HS-27A (cell line): ENCODE measurements at regions not wholly inside any gene's neighbourhood (a gene's known extent, or its start where the extent isn't known, plus 50 kb on each side); places are given as distances from the start of the nearest gene placed in this dataset.

Experiments used
- DNase-seq: peaks from one replicate; pipeline ENCODE4 v3.0.0-alpha.2; 2012; ENCODE audit warnings: low read depth, missing footprints

DNA sequence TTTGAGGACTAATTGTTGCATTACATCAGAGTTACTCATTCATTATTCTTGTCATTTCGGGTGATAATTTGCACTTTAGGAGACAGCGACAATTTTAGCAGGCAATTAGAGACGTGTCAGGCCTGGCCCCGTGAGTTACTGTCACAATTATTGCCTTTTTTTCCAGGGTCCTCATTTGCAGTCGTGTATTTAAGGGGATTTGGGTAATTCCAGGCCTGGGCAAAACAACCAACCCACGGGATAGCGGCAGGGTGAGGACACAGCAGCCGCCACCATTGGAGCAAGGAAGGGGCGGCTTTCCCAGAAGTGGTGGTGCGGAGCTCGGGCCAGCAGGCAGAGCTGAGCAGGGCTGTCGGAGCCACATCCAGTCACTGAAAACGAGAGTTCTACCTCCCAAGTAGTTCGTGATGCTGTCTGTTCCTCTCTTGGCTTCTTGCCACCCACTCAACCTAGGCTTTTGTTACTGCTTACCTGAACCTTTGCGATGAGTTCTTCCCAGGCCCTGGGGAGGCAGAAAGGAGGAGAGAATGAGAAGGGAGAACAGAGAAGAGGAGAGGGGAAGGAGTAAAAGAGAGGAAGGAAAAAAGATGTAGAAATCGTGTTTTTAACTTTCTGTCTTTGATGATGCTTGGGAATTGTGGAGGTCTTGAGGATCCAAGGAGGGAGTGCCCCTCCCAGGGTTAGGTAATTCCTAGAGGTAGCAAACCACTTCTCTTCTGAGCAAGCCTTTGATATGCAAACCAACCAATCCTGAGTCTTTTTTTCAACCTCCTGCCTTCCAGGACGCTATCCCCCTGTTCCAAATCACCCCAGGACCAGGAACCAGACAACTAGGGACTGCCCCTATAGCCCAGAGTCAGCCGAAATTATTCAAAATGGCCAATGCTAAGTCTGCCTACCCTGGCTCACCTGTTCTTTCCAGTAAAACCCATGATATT lies 236.1 kb downstream of the MIAT start:
- DNase-seq = no peak

DNA sequence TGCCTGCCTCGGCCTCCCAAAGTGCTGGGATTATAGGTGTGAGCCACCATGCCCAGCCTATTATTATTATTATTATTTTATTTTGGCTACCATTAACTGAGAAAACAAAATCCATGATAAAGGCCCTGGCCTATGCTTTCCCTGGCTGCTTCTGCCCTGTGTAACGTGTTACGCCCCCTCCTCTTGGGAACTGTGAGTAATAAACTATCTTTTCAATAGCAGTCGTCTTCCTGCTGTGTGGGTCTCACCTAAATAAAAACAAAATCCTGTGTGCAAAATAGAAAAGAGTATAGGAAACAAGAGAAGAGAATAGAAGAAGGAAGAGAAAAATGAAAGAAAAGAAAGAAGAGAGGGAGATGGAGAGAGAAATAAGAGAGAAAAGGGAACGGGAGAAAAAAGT lies 237.0 kb downstream of the MIAT start:
- DNase-seq = no peak

GRCh38 chr22:26894766-26895485 lies 237.5 kb downstream of the MIAT start:
- DNase-seq = peak; percentile 73

- DNase-seq = no peak
These were observed 240.0 kb downstream of the MIAT start for GRCh38 chr22:26897384-26897783.

GRCh38 chr22:26898946-26899605 lies 241.7 kb downstream of the MIAT start:
- no peak for DNase-seq

- no peak for DNase-seq
These were observed 243.4 kb downstream of the MIAT start for GRCh38 chr22:26900787-26901186.

GRCh38 chr22:26901198-26901816 lies 243.9 kb downstream of the MIAT start:
- DNase-seq = no peak

DNA sequence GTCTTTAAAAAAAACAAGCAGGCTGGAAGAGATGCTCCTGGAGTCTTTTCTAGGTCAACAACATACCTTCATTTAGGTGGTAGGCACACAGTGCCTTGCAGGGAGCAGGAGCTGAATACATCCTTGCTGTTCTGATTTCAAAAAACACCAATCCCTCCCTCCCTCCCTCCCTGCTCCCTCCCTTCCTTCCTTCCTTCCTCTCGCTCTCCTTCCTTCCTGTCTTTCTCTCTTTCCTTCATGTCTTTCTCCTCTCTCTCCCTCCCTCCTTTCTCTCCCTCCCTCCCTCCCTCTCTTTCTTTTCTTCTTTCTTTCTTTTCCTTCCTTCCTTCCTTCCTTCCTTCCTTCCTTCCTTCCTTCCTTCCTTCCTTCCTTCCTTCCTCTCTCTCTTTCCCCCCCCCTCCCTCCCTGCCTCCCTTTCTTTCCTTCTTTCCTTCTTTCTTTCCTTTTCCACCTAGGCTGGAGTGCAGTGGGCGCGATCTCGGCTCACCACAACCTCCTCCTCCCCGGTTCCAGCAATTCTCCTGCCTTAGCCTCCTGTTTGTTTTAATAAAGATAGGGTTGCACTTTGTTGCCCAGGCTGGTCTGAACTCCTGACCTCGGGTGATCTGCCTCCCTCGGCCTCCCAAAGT lies 245.1 kb downstream of the MIAT start:
- no peak for DNase-seq

DNA sequence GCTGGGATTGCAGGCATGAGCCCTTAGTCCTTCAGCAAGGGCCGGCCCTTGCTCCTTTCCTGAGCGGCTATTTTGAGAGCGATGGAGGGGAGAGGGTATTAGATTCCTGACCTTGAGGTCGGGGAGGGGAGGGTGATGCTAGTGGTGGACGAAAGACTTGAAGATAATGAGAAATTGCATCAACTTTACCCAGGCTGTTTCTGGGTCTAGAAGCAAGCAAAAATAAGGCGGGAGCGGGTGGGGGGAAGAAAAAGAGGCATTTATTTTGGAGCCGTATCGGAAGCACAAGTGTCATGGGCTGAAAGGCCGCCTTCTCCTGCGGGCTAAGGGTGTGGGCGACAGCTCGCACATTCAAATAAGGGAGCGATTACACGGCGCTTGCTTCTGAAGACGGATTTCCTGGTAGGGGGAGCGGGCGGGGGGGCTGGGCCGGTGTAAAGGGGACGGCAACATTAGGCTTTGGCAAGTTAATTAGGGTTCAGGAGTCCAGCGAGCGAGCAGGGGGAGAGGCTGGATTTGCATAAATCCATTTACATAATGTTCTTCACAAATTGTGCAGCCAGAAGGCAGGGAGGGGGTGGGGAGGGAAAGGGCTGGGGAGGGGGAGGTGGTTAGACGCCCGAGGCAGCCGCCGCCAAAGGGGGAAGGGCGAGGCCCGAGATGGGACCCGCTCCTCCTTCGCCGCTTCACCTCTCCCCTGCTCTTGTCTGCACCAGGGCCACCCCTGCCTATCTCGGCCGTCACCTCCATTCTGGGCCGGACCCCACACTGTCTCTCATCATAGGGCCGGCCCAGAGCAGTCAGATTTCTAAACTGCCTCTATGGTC lies 245.9 kb downstream of the MIAT start:
- DNase-seq = no peak

GRCh38 chr22:26904483-26904882 lies 247.1 kb downstream of the MIAT start:
- DNase-seq = no peak

DNA sequence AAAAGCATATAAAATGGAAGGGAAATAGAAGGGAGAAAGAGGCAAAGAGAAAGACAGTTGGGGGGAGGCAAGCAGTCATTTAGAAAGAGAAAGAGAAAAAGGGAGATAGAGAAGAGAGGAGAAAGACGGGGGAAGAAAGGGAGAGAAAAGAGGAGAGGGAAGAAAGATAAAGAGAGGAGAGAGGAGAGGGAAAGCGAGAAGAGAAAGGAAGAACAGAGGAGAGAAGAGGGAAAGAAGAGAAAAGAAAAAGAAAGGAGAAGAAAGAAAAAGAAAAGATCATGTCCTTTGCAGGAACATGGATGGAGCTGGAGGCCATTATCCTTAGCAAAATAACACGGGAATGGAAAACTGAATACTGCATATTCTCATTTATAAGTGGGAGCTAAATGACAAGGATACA lies 247.7 kb downstream of the MIAT start:
- no peak for DNase-seq

DNA sequence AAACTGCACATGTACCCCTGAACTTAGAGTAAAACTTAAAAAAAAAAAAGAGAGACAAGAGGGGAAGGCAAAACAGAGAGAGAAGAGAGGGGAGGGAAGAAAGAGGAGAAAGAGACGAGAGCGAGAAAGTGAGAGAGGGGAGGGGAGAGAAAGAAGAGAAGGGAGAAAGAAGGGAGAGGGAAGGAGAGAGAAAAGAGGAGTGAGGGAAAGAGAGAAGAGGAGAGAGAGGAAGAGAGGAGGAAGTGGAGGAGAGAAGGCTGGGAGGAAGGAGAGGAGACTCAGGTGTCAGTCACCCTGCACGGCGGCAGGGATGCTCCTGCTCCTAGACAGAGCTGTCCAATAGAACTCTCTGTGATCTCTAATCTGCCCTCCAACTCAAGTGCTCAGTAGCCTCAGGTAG lies 248.3 kb downstream of the MIAT start:
- DNase-seq = no peak

GRCh38 chr22:26906464-26906863 lies 249.1 kb downstream of the MIAT start:
- DNase-seq = no peak

- no peak for DNase-seq
These were observed 250.0 kb downstream of the MIAT start for GRCh38 chr22:26907366-26907765.

GRCh38 chr22:26910845-26911244 lies 253.5 kb downstream of the MIAT start:
- DNase-seq = no peak

DNA sequence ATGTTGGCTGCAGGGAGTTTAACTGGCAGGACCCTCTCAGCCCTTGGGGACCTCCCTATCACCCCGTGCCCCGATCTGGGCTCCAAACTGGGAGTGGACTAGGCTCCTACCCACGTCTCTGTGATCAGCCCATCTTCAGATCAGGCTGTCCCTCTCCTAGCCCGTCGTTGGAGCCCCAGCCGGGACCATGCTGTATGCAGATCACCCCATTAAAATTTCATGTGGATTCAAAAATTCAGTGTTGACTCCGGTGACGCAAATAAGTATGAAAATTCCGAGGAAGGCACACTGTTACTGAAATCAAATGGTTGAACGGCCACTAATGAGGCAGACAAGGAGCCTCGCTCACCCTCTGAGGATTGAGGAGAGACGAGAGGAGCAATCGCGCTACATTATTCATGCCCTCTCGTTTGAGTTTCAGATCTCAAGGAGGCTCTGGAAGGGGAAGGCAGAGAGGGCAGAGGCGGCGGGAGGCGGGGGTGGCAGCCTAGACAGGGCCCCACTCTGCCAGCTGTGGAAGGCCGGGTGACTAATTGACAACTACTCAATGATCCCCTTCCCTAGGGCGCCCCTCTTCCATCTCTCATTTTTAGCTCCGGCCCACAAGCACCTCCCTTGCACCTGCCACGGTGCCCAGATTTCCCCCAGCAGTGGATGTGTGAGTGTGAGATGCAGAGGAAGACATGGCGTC lies 255.4 kb downstream of the MIAT start:
- DNase-seq = no peak

DNA sequence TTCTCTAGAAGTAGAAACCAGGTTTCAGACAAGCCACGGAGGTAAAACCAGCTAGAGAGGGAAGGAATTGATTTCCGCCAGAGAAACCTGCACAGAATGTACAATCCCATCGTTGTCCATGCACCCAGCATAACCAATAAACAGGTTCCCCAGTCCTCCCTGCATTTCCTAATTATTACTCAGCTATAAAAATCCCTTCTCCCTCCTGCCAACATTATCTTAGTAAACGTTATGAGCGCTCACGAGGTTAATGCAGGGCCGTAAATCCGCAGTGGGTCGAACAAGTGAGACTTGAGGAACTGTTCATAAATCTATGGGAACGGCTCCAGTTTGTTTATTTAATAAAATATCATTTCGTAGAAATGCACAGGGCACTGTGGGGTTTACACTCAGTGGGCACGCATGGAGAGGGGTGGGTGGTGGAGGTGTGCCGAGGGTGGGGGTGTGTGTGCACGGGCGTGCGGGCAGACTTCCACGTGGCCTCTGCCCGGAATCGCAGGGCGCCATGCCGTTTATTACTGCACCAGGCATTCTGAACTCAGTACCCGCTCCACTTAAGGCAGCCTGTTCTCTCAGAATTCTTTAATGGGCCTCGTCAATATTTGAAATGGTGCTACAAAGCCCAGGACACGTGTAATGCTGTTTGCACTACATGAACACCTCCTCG lies 257.3 kb downstream of the MIAT start:
- DNase-seq = no peak

DNA sequence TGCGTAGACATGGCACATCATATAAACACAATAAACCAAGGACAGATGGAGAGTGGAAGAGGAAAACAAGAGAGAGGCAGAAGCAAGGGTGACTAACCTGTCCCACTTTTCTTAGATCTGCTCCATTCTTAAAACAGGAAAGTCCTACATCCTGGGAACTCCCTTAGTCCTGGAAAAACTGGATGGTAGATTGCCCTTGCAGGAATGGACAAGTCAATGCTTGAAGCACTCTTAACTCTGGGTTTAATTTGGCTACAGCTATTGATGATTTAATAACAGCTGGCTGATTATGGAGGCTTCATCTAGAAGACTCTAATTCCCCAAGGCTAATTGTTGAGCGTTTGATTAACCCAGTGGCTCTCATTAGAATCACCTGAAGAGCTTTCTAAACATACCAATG lies 258.8 kb downstream of the MIAT start:
- DNase-seq = no peak

DNA sequence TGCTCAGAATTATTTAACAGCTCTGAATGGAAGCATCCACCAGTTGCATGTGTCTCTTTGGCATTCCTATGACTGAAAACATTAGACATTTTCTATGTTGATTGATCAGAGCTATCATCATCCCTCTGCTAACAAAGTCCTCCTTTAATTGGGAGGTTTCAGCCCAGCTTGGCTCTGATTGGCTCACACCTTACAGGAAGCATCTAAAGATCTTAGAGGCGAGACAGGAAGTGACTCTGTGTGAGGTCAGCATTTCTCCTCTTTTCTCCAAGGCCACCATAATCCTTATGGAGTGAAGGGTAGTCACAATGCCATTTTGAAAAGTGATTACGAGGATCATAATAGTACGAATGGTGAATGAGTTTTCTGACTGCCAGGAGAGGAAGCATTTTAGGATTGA lies 260.8 kb downstream of the MIAT start:
- DNase-seq = no peak

DNA sequence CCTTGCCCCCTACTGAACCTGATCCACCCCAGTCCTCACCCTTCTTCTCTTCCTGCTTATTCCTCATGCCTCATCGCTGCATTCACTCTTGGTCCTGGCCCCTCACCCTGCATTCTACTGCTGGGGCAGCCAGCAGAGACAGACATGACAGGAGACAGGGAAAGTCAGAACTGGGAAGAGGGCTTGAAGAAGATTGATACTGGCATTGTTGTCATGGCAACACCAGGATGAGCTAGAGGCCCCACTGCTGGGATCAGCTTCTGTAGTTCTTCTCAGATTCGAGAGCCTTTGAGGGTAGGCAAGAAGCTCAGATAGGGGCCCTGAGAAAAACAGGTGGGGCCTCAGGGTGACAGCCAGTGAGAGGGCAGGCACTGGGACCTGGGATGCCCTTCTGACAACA lies 264.3 kb downstream of the MIAT start:
- no peak for DNase-seq
